Mucosa of descending colon (tissue), 3 donors: ENCODE measurements at regions not wholly inside any gene's neighbourhood (a gene's known extent, or its start where the extent isn't known, plus 50 kb on each side); places are given as distances from the start of the nearest gene placed in this dataset.

Experiments
- ATAC-seq: fragments of 200-7000 bp; cut with Tn5 transposase; one replicate; pipeline ENCODE4 v1.9.1; 2020; ENCODE audit warnings: mild to moderate bottlenecking, moderate library complexity
- DNase-seq, 3 donors: peaks; one replicate each; pipeline ENCODE4 v3.0.0-alpha.2; 2020
- H3K36me3 ChIP-seq: fragments of 200-600 bp; one replicate; pipeline ENCODE4 v1.8.0; 2021; ENCODE audit warnings: low read depth, mild to moderate bottlenecking
- H3K4me1 ChIP-seq: fragments of 200-600 bp; one replicate; pipeline ENCODE4 v1.8.0; 2021; ENCODE audit warnings: low read depth, mild to moderate bottlenecking
- H3K4me3 ChIP-seq: fragments of 200-600 bp; one replicate; pipeline ENCODE4 v1.8.0; 2021; ENCODE audit warnings: mild to moderate bottlenecking
- H3K9me3 ChIP-seq: fragments of 200-600 bp; one replicate; pipeline ENCODE4 v1.8.0; 2021; ENCODE audit warnings: mild to moderate bottlenecking
- CTCF ChIP-seq: fragments of 200-600 bp; IDR thresholded peaks from one replicate; pipeline ENCODE4 v1.8.0; 2022; ENCODE audit warnings: antibody characterized with exemption, mild to moderate bottlenecking
- intact Hi-C, 2 donors: fragments of 100-400 bp; cut with DNase I in 1 of 2; cut with micrococcal nuclease in 1 of 2; formaldehyde crosslinking; loops; one replicate each; pipeline versions ENCODE4 v1.11.0 to v1.11.1; 2022; cut with DNase I, micrococcal nuclease
- donor health status: DM: no; HTN: no; CAD: no; lungs with moderate emphysema.
- donor health status: DM: no; HTN: no; CAD: no.
- donor health status: DM: no; HTN: yes; CAD: no.

- no peaks in the 10 kb centered on the region for H3K4me1 ChIP-seq
- ATAC-seq (no peak), DNase-seq (no peak)
- no peak overlapping the region for H3K4me3 ChIP-seq
- TF ChIP-seq CTCF, result no peak
- H3K9me3 ChIP-seq, result no peaks in the 10 kb centered on the region
- intact Hi-C loops, result no loop called here
- H3K36me3 ChIP-seq, result no peaks in the 10 kb centered on the region
Measured at GRCh38 chr20:40765814-40766480, 76.9 kb upstream of the MAFB start.

GRCh38 chr20:40766790-40767614 lies 78.0 kb upstream of the MAFB start:
- no peak for TF ChIP-seq CTCF
- H3K9me3 ChIP-seq, result no peaks in the 10 kb centered on the region
- H3K36me3 ChIP-seq, result no peaks in the 10 kb centered on the region
- no peak for DNase-seq
- H3K4me3 ChIP-seq, result no peak overlapping the region
- intact Hi-C loops, result no loop called here
- H3K4me1 ChIP-seq, result no peaks in the 10 kb centered on the region
- ATAC-seq, result no peak

GRCh38 chr20:40767615-40767924 lies 78.5 kb upstream of the MAFB start:
- ATAC-seq, result no peak
- TF ChIP-seq CTCF, result no peak
- Histone ChIP-seq H3K4me3 (no peak overlapping the region), H3K36me3 (no peaks in the 10 kb centered on the region), H3K9me3 (no peaks in the 10 kb centered on the region), H3K4me1 (no peaks in the 10 kb centered on the region)
- DNase-seq, result no peak
- intact Hi-C loops, result no loop called here

- intact Hi-C loops, result no loop called here
- ATAC-seq, result no peak
- no peak for TF ChIP-seq CTCF
Measured at GRCh38 chr20:40768105-40768504, 79.1 kb upstream of the MAFB start.

GRCh38 chr20:40769677-40770285 lies 80.7 kb upstream of the MAFB start:
- intact Hi-C loops, result no loop called here
- H3K36me3 ChIP-seq, result no peaks in the 10 kb centered on the region
- no peaks in the 10 kb centered on the region for H3K4me1 ChIP-seq
- no peaks in the 10 kb centered on the region for H3K9me3 ChIP-seq
- no peak overlapping the region for H3K4me3 ChIP-seq
- DNase-seq (no peak), ATAC-seq (no peak)
- no peak for TF ChIP-seq CTCF

More at GRCh38 chr20:40768105-40768504, 79.1 kb upstream of the MAFB start:
- no peaks in the 10 kb centered on the region for H3K36me3 ChIP-seq
- no peaks in the 10 kb centered on the region for H3K9me3 ChIP-seq
- DNase-seq, result no peak
- no peaks in the 10 kb centered on the region for H3K4me1 ChIP-seq
- H3K4me3 ChIP-seq, result no peak overlapping the region
